IMR-90 (cell line): ENCODE measurements at regions not wholly inside any gene's neighbourhood (a gene's known extent, or its start where the extent isn't known, plus 50 kb on each side); places are given as distances from the start of the nearest gene placed in this dataset.

Experiments
- ATAC-seq: fragments of 200-7000 bp; cut with Tn5 transposase; 2 replicates; pipeline ENCODE4 v1.9.1; 2020; ENCODE audit warnings: low read depth, mild to moderate bottlenecking, moderate library complexity
- BruUV-seq: library from RNA; stranded (reverse); fragments of 400-500 nt; replicated peaks from 2 replicates; lab custom pipeline; 2021; lab: Mats Ljungman, UMichigan
- CTCF ChIA-PET: fragments of 300-600 bp; formaldehyde crosslinking; extraction: SDS; loops from one replicate; lab custom pipeline; 2021; ENCODE audit warnings: antibody characterized with exemption; lab: Yijun Ruan, JAX
- POLR2A ChIA-PET: fragments of 300-600 bp; sonication (Branson Sonifier 250); formaldehyde crosslinking; loops from one replicate; lab custom pipeline; 2022; ENCODE audit warnings: antibody characterized with exemption; ENCODE audit not compliant: unreplicated experiment; lab: Charles Lee
- DNase-seq: peaks from one replicate; pipeline ENCODE4 v3.0.0; 2013
- H2AFZ ChIP-seq: replicated peaks from 2 replicates; pipeline ENCODE3; 2013; ENCODE audit warnings: low read length, mild to moderate bottlenecking; ENCODE audit not compliant: poor library complexity
- H2AK5ac ChIP-seq: 2 replicates; pipeline ENCODE4 v1.6.1; 2013; ENCODE audit warnings: low read depth, low read length, inconsistent platforms
- H2AK9ac ChIP-seq: replicated peaks from 2 replicates; pipeline ENCODE3; 2013; ENCODE audit warnings: mild to moderate bottlenecking, low read depth, low read length, moderate library complexity; ENCODE audit not compliant: poor library complexity
- H2BK120ac ChIP-seq: 2 replicates; pipeline ENCODE4 v1.6.1; 2013; ENCODE audit warnings: low read depth, low read length, inconsistent platforms
- H2BK15ac ChIP-seq: 3 replicates; pipeline ENCODE4 v1.6.1; 2013; ENCODE audit warnings: low read depth, low read length, inconsistent platforms
- H2BK20ac ChIP-seq: 2 replicates; pipeline ENCODE4 v1.6.1; 2013; ENCODE audit warnings: low read depth, mild to moderate bottlenecking, inconsistent platforms, low read length, moderate library complexity
- H2BK5ac ChIP-seq: 2 replicates; pipeline ENCODE4 v1.6.1; 2013; ENCODE audit warnings: mild to moderate bottlenecking, low read depth, low read length, inconsistent platforms; ENCODE audit not compliant: poor library complexity, severe bottlenecking
- H3K14ac ChIP-seq: replicated peaks from 2 replicates; pipeline ENCODE4 v1.6.1; 2013; ENCODE audit warnings: low read depth, low read length, inconsistent platforms
- H3K18ac ChIP-seq: 2 replicates; pipeline ENCODE4 v1.6.1; 2013; ENCODE audit warnings: low read depth, low read length, control low read depth
- H3K23ac ChIP-seq: 2 replicates; pipeline ENCODE4 v1.6.1; 2013; ENCODE audit warnings: low read depth, low read length, inconsistent platforms
- H3K27ac ChIP-seq: 2 replicates; pipeline ENCODE4 v1.5.1; 2013; ENCODE audit warnings: mild to moderate bottlenecking, control low read depth, low read length; ENCODE audit not compliant: insufficient read depth
- H3K27me3 ChIP-seq: 2 replicates; pipeline ENCODE4 v1.6.1; 2013; ENCODE audit warnings: low read length; ENCODE audit not compliant: control insufficient read depth, insufficient read depth
- H3K36me3 ChIP-seq: 2 replicates; pipeline ENCODE4 v1.6.1; 2013; ENCODE audit warnings: low read length, mixed read lengths; ENCODE audit not compliant: control insufficient read depth, insufficient read depth
- H3K4ac ChIP-seq: 2 replicates; pipeline ENCODE4 v1.6.1; 2013; ENCODE audit warnings: low read depth, low read length, inconsistent platforms
- H3K4me1 ChIP-seq: 2 replicates; pipeline ENCODE4 v1.6.1; 2013; ENCODE audit warnings: low read length, mixed read lengths; ENCODE audit not compliant: control insufficient read depth, insufficient read depth
- H3K4me2 ChIP-seq: 2 replicates; pipeline ENCODE4 v1.6.1; 2013; ENCODE audit warnings: low read depth, mild to moderate bottlenecking, control low read depth, low read length, moderate library complexity
- H3K4me3 ChIP-seq: 2 replicates; pipeline ENCODE4 v1.5.1; 2013; ENCODE audit warnings: low read depth, mild to moderate bottlenecking, control low read depth, low read length, moderate library complexity; ENCODE audit not compliant: insufficient read depth
- H3K56ac ChIP-seq: 2 replicates; pipeline ENCODE4 v1.6.1; 2013; ENCODE audit warnings: low read length, inconsistent platforms; ENCODE audit not compliant: insufficient read depth; ENCODE audit errors: extremely low read depth
- H3K79me1 ChIP-seq, 2 experiments: 2 replicates each; pipeline ENCODE4 v1.6.1; 2013; ENCODE audit warnings: low read length in 2 of 2, inconsistent platforms in 1 of 2, low read depth in 1 of 2
- H3K9ac ChIP-seq: 2 replicates; pipeline ENCODE4 v1.6.1; 2013; ENCODE audit warnings: low read depth, low read length, control low read depth
- H3K9me1 ChIP-seq: 2 replicates; pipeline ENCODE4 v1.6.1; 2013; ENCODE audit warnings: low read length, inconsistent platforms; ENCODE audit not compliant: insufficient read depth
- H3K9me3 ChIP-seq: 2 replicates; pipeline ENCODE4 v1.6.1; 2013; ENCODE audit warnings: low read length; ENCODE audit not compliant: control insufficient read depth, insufficient read depth
- H4K20me1 ChIP-seq: 2 replicates; pipeline ENCODE4 v1.6.1; 2013; ENCODE audit warnings: low read length, inconsistent platforms; ENCODE audit not compliant: insufficient read depth
- H4K5ac ChIP-seq: 2 replicates; pipeline ENCODE4 v1.6.1; 2013; ENCODE audit warnings: mild to moderate bottlenecking, low read depth, low read length, control low read depth
- H4K8ac ChIP-seq, 2 experiments: 2 replicates each; pipeline ENCODE4 v1.6.1; 2013; ENCODE audit warnings: low read depth in 2 of 2, low read length in 2 of 2, control low read depth in 1 of 2, inconsistent platforms in 1 of 2
- H4K91ac ChIP-seq: 2 replicates; pipeline ENCODE4 v1.6.1; 2013; ENCODE audit warnings: low read depth, low read length, inconsistent platforms; ENCODE audit not compliant: insufficient read depth
- BHLHE40 ChIP-seq: fragments of 150-350 bp; IDR thresholded peaks from 2 replicates; pipeline ENCODE4 v1.6.1; 2016; ENCODE audit warnings: mild to moderate bottlenecking, low read depth, low read length
- CHD1 ChIP-seq: IDR thresholded peaks from 2 replicates; pipeline ENCODE4 v1.6.1; 2012; ENCODE audit warnings: low read depth, low read length, improper control_type of control experiment
- FOS ChIP-seq: fragments of 150-350 bp; IDR thresholded peaks from 2 replicates; pipeline ENCODE4 v1.6.1; 2016; ENCODE audit warnings: low read depth, low read length
- MAFK ChIP-seq: IDR thresholded peaks from 2 replicates; pipeline ENCODE4 v1.6.1; 2012; ENCODE audit warnings: low read depth, low read length, improper control_type of control experiment
- MAZ ChIP-seq: IDR thresholded peaks from 2 replicates; pipeline ENCODE4 v1.6.1; 2012; ENCODE audit warnings: low read depth, mild to moderate bottlenecking, low read length, improper control_type of control experiment, moderate library complexity, borderline replicate concordance
- MXI1 ChIP-seq: IDR thresholded peaks from 2 replicates; pipeline ENCODE4 v1.6.1; 2012; ENCODE audit warnings: low read depth, mild to moderate bottlenecking, low read length, moderate library complexity, borderline replicate concordance
- NFE2L2 ChIP-seq: fragments of 150-350 bp; IDR thresholded peaks from 2 replicates; pipeline ENCODE4 v1.6.1; 2016; ENCODE audit warnings: low read depth, mild to moderate bottlenecking, low read length
- RAD21 ChIP-seq: IDR thresholded peaks from 2 replicates; pipeline ENCODE4 v1.6.1; 2012; ENCODE audit warnings: low read length, improper control_type of control experiment
- RCOR1 ChIP-seq: IDR thresholded peaks from 2 replicates; pipeline ENCODE4 v1.6.1; 2012; ENCODE audit warnings: mild to moderate bottlenecking, low read length, improper control_type of control experiment; ENCODE audit not compliant: insufficient replicate concordance
- SMC3 ChIP-seq: fragments of 150-350 bp; IDR thresholded peaks from 2 replicates; pipeline ENCODE4 v1.6.1; 2016; ENCODE audit warnings: low read depth, mild to moderate bottlenecking, antibody characterized with exemption, low read length, moderate library complexity
- WGBS, 2 experiments: methylation state at CpG; one replicate each; pipeline versions ENCODE4 v1.1.5 to v1.1.7; 2013; ENCODE audit warnings: missing lambda C conversion rate in 2 of 2; ENCODE audit not compliant: insufficient read length in 1 of 2; ENCODE audit errors: extremely low coverage in 2 of 2; 5-methylcytosine and 5-hydroxymethylcytosine counted together
- dilution Hi-C: fragments of 300-500 bp; cut with HindIII; formaldehyde crosslinking; loops from one replicate; pipeline ENCODE4 v1.14.3; 2018; ENCODE audit warnings: low sequenced_read_pairs; ENCODE audit not compliant: unreplicated experiment
- in situ Hi-C: fragments of 300-500 bp; cut with MboI; formaldehyde crosslinking; loops from 3 replicates; pipeline ENCODE4 v1.14.3; 2019; ENCODE audit warnings: low sequenced_read_pairs, inconsistent platforms, mixed read lengths
- intact Hi-C: fragments of 100-400 bp; cut with micrococcal nuclease; formaldehyde crosslinking; loops from 2 replicates; pipeline ENCODE4 v1.10.0; 2022
- TF ChIP-seq, protein P1 (sequence below): conservative IDR thresholded peaks from 2 replicates; pipeline ENCODE4 v1.5.1; 2012; ENCODE audit warnings: mild to moderate bottlenecking, low read depth, low read length, improper control_type of control experiment

DNA sequence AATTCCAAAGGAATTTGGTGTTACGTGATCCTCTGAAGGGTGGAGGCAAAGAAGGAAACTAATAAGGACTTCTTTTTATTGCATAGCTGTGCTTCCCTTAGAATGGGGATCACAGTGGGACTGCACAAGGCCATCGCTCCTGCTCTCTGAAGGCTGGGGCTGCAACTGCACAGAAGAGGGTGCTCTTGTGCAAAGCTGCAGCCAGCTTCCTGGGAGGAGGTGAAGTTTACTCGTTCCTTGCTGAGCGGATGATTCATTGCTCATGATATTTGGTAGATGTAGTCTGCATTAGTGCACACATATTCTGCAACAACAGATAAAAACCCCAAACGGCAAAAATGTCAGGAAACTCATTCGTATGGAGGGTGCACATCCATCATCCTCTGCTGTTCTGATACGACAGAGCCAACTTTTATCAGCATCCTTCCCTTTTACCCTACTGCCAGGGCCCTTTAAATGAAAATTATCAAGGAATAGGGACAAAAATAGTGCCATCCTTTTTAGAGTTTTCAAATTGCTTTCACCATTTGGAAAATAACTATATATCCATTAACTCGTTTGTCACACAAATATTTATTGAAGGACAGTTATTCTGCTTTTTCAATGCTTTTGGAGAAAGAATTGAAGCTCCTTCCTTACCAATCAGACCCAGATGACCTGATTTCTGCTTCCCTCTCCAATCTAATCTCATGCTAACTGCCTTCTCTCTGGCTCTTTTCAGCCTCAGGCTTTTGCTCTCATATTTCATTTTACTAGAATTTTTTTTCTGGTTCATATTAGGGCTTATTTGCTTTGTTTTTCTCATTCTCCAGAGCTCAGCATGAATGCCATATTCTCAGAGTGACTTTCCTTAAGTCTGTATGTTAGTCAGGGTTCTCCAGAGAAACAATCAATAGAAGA, 263.6 kb downstream of the DUSP10 start (continued):
- peak; percentile 35; the same call in 1 of the 2 replicates for TF ChIP-seq BHLHE40
- TF ChIP-seq FOS: no peak
- TF ChIP-seq MXI1: no peak

DNA sequence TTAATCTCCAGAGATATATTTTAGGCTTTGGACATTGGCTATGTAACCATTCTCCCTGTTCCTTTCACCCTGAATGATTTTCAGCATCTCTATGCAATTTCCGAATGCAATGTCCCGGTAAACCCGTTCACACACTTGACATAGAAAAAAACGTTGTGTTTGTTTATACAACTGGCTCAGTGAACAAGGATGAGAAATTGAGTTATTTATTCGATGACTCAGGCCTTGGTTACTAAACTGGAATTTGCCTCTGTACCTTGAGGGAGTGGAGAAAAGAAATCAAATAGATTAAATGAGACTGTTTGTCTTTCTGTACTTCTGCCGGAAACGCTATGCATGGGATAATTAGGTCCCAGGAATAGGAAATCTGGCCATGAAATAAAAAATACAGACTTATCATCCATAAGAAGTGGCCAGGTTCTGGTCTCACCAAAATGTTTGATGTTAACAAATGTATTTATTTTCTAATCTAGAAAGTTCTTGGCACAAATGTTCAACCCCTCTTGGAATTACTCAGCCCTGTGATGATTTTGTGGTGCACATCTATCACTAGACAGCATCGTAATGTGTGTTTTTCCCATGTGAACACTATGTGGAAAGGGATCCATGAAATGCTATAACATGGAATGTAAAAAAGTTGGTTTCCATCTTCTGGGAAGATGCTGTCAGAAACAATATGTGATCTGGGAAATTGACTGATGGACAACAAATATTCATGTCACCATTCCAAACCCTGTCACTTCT, 253.9 kb downstream of the DUSP10 start:
- Histone ChIP-seq H3K9ac (no peak overlapping the region), H3K9me3 (no peaks in the 10 kb centered on the region), H3K9me1 (peaks cover 5% of the 10 kb centered on the region), H3K23ac (no peak overlapping the region), H3K4me3 (no peak overlapping the region), H3K4ac (no peak overlapping the region), H3K14ac (no peak overlapping the region), H3K27me3 (no peaks in the 10 kb centered on the region), H3K4me1 (no peaks in the 10 kb centered on the region; the same call in 1 of the 2 replicates), H4K91ac (0 out of 2 replicates have a peak overlapping the region, but pooled peaks have one; percentile 10), H3K56ac (no peak overlapping the region), H4K5ac (no peak overlapping the region), H2AK5ac (peak overlapping the region; percentile 38; the same call in 1 of the 2 replicates), H2BK15ac (no peak overlapping the region), H2BK120ac (peak overlapping the region; percentile 59), H2BK5ac (no peak overlapping the region), H2BK20ac (peak overlapping the region; percentile 40; the same call in 1 of the 2 replicates), H2AK9ac (no peak overlapping the region), H2AFZ (no peak overlapping the region), H3K79me1 (0 out of 4 replicates have a peak, but pooled peaks cover 0 to 3% of the 10 kb centered on the region in 2 experiments), H3K36me3 (no peaks in the 10 kb centered on the region), H4K20me1 (no peaks in the 10 kb centered on the region), H3K18ac (no peak overlapping the region), H3K4me2 (peak overlapping the region; percentile 60; the same call in 1 of the 2 replicates), H4K8ac (peak overlapping the region in 1 of 2 experiments; percentile 14; a peak in 1 of 4 replicates), H3K27ac (no peak overlapping the region)
- in situ Hi-C loops: no loop called here
- POLR2A ChIA-PET: no interaction called here
- 41% methylated on average over 2 of the region's 8 CpGs; no CpG with 5 or more reads in 1 of the 2 experiments for WGBS, 2 experiments
- intact Hi-C loops: no loop called here
- CTCF ChIA-PET: no interaction called here
- peak; percentile 89 for DNase-seq
- BruUV-seq: no TSS peak
- dilution Hi-C loops: no loop called here
- peak; percentile 88 for ATAC-seq
- TF ChIP-seq RCOR1 (no peak), NFE2L2 (no peak), FOS (peak; percentile 78), MAFK (0 out of 2 replicates have a peak, but pooled peaks have one; percentile 13), SMC3 (0 out of 2 replicates have a peak, but pooled peaks have one; percentile 20), RAD21 (no peak), CHD1 (no peak), MAZ (no peak)
- TF ChIP-seq, protein P1, sequence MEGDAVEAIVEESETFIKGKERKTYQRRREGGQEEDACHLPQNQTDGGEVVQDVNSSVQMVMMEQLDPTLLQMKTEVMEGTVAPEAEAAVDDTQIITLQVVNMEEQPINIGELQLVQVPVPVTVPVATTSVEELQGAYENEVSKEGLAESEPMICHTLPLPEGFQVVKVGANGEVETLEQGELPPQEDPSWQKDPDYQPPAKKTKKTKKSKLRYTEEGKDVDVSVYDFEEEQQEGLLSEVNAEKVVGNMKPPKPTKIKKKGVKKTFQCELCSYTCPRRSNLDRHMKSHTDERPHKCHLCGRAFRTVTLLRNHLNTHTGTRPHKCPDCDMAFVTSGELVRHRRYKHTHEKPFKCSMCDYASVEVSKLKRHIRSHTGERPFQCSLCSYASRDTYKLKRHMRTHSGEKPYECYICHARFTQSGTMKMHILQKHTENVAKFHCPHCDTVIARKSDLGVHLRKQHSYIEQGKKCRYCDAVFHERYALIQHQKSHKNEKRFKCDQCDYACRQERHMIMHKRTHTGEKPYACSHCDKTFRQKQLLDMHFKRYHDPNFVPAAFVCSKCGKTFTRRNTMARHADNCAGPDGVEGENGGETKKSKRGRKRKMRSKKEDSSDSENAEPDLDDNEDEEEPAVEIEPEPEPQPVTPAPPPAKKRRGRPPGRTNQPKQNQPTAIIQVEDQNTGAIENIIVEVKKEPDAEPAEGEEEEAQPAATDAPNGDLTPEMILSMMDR: no peak
